CD14-positive monocyte (primary cell): ENCODE measurements at regions not wholly inside any gene's neighbourhood (a gene's known extent, or its start where the extent isn't known, plus 50 kb on each side); places are given as distances from the start of the nearest gene placed in this dataset.

ENCODE experiments used
- DNase-seq, 3 donors: peaks; one replicate each; pipeline ENCODE4 v3.0.0-alpha.2; 2011 to 2022
- H2AFZ ChIP-seq: 2 replicates; pipeline ENCODE4 v1.6.0; 2012; ENCODE audit warnings: mild to moderate bottlenecking, low read depth, low read length, inconsistent platforms; ENCODE audit not compliant: insufficient read depth, poor library complexity, severe bottlenecking
- H3K27ac ChIP-seq, 2 donors: 1 replicate in 1 of 2; 2 replicates in 1 of 2; pipeline ENCODE4 v1.5.1; 2012 to 2013; ENCODE audit warnings: low read length in 2 of 2, control low read depth in 1 of 2, inconsistent platforms in 1 of 2, low read depth in 1 of 2, mild to moderate bottlenecking in 1 of 2
- H3K27me3 ChIP-seq, 2 donors: one replicate each; pipeline versions ENCODE4 v1.6.0 to v1.6.1; 2011 to 2013; ENCODE audit warnings: low read length in 2 of 2; ENCODE audit not compliant: control insufficient read depth in 2 of 2, insufficient read depth in 2 of 2
- H3K36me3 ChIP-seq, 2 donors: replicated peaks in 1 of 2; 1 replicate in 1 of 2; 2 replicates in 1 of 2; pipeline versions ENCODE4 v1.5.1 to v1.6.1; 2012 to 2013; ENCODE audit warnings: low read length in 2 of 2, control low read depth in 1 of 2, inconsistent platforms in 1 of 2, mild to moderate bottlenecking in 1 of 2; ENCODE audit not compliant: insufficient read depth in 2 of 2, control insufficient read depth in 1 of 2
- H3K4me1 ChIP-seq, 2 donors: 1 replicate in 1 of 2; 2 replicates in 1 of 2; pipeline versions ENCODE4 v1.5.1 to v1.6.1; 2012 to 2013; ENCODE audit warnings: low read length in 2 of 2, control low read depth in 1 of 2, inconsistent platforms in 1 of 2, mild to moderate bottlenecking in 1 of 2, moderate library complexity in 1 of 2; ENCODE audit not compliant: insufficient read depth in 2 of 2, control insufficient read depth in 1 of 2
- H3K4me2 ChIP-seq: replicated peaks from 2 replicates; pipeline ENCODE3; 2012; ENCODE audit warnings: low read length, moderate library complexity, mild to moderate bottlenecking; ENCODE audit not compliant: poor library complexity, severe bottlenecking; ENCODE audit errors: extremely low read depth
- H3K4me3 ChIP-seq, 3 experiments: fragments of 200-600 bp in 1 of 3; sonication (generic) in 1 of 3; replicated peaks in 1 of 3; 1 replicate in 2 of 3; 2 replicates in 1 of 3; pipeline ENCODE4 v1.5.1; 2011 to 2013; ENCODE audit warnings: low read length in 3 of 3, mild to moderate bottlenecking in 3 of 3, control low read depth in 2 of 3, low read depth in 2 of 3, inconsistent platforms in 1 of 3, moderate library complexity in 1 of 3
- H3K79me2 ChIP-seq: 2 replicates; pipeline ENCODE4 v1.6.0; 2012; ENCODE audit warnings: mild to moderate bottlenecking, control low read depth, inconsistent platforms, low read length, moderate library complexity; ENCODE audit not compliant: insufficient read depth
- H3K9ac ChIP-seq: 2 replicates; pipeline ENCODE4 v1.6.0; 2017; ENCODE audit warnings: low read length, mild to moderate bottlenecking; ENCODE audit not compliant: insufficient read depth, poor library complexity, severe bottlenecking
- H3K9me3 ChIP-seq, 2 donors: replicated peaks in 1 of 2; 1 replicate in 1 of 2; 2 replicates in 1 of 2; pipeline versions ENCODE4 v1.5.1 to v1.6.1; 2012 to 2013; ENCODE audit warnings: low read length in 2 of 2, control low read depth in 1 of 2; ENCODE audit not compliant: control insufficient read depth in 1 of 2, insufficient read depth in 1 of 2
- H4K20me1 ChIP-seq: 2 replicates; pipeline ENCODE4 v1.6.0; 2012; ENCODE audit warnings: mild to moderate bottlenecking, low read length, control low read depth, moderate library complexity; ENCODE audit not compliant: insufficient read depth
- H3K27ac Mint-ChIP-seq, 7 donors: one replicate each; pipeline ENCODE4 v1.8.0; 2020; ENCODE audit warnings: mild to moderate bottlenecking in 7 of 7, mixed read lengths in 7 of 7, moderate library complexity in 6 of 7, inconsistent platforms in 2 of 7
- H3K27me3 Mint-ChIP-seq, 3 donors: one replicate each; pipeline ENCODE4 v1.8.0; 2021 to 2022; ENCODE audit warnings: low read depth in 3 of 3, mild to moderate bottlenecking in 3 of 3, mixed read lengths in 3 of 3, moderate library complexity in 3 of 3, inconsistent platforms in 1 of 3
- H3K36me3 Mint-ChIP-seq, 2 donors: one replicate each; pipeline ENCODE4 v1.8.0; 2020; ENCODE audit warnings: mixed read lengths in 2 of 2, inconsistent platforms in 1 of 2, mild to moderate bottlenecking in 1 of 2
- H3K4me1 Mint-ChIP-seq: one replicate; pipeline ENCODE4 v1.8.0; 2020; ENCODE audit warnings: mild to moderate bottlenecking, mixed read lengths
- H3K4me3 Mint-ChIP-seq, 2 donors: one replicate each; pipeline ENCODE4 v1.8.0; 2020; ENCODE audit warnings: mild to moderate bottlenecking in 2 of 2, mixed read lengths in 2 of 2, moderate library complexity in 1 of 2
- H3K9me3 Mint-ChIP-seq, 7 donors: one replicate each; pipeline ENCODE4 v1.8.0; 2020 to 2022; ENCODE audit warnings: mixed read lengths in 7 of 7, mild to moderate bottlenecking in 6 of 7, moderate library complexity in 6 of 7, inconsistent platforms in 2 of 7
- CTCF ChIP-seq: fragments of 200-600 bp; IDR thresholded peaks from one replicate; pipeline ENCODE4 v1.8.0; 2022; ENCODE audit warnings: antibody characterized with exemption, mild to moderate bottlenecking
- WGBS: methylation state at CpG from one replicate; pipeline ENCODE4 v1.1.5; 2013; ENCODE audit warnings: missing lambda C conversion rate; ENCODE audit not compliant: insufficient coverage; 5-methylcytosine and 5-hydroxymethylcytosine counted together
- intact Hi-C, 2 donors: fragments of 100-400 bp; cut with micrococcal nuclease; formaldehyde crosslinking; loops; one replicate each; pipeline versions ENCODE4 v1.15.0 to v1.15.1; 2023

GRCh38 chr18:66329716-66330115 lies 274.2 kb downstream of the CDH19 start:
- intact Hi-C loops: no loop called here
- peaks cover 0 to 1% (median 0%) of the 10 kb centered on the region in 3 donors for H3K27me3 Mint-ChIP-seq

GRCh38 chr18:66328296-66328878 lies 275.5 kb downstream of the CDH19 start:
- Histone ChIP-seq H2AFZ (no peak overlapping the region), H3K4me3 (no peak overlapping the region), H3K36me3 (no peaks in the 10 kb centered on the region), H3K4me2 (no peak overlapping the region), H3K79me2 (no peaks in the 10 kb centered on the region), H3K9me3 (no peaks in the 10 kb centered on the region), H4K20me1 (no peaks in the 10 kb centered on the region), H3K27me3 (no peaks in the 10 kb centered on the region), H3K27ac (no peak overlapping the region), H3K9ac (no peak overlapping the region), H3K4me1 (no peaks in the 10 kb centered on the region)
- intact Hi-C loops: no loop called here
- peaks cover 0 to 1% (median 0%) of the 10 kb centered on the region in 3 donors for H3K27me3 Mint-ChIP-seq
- no peak for TF ChIP-seq CTCF
- peaks cover 0 to 2% (median 0%) of the 10 kb centered on the region in 7 donors for H3K9me3 Mint-ChIP-seq
- H3K4me3 Mint-ChIP-seq: no peak overlapping the region
- no peaks in the 10 kb centered on the region for H3K4me1 Mint-ChIP-seq
- H3K36me3 Mint-ChIP-seq: no peaks in the 10 kb centered on the region
- no peak for DNase-seq
- H3K27ac Mint-ChIP-seq: no peak overlapping the region
- no CpG with 5 or more reads among the region's 4 CpGs for WGBS

More at GRCh38 chr18:66329716-66330115, 274.2 kb downstream of the CDH19 start:
- Histone ChIP-seq H4K20me1 (no peaks in the 10 kb centered on the region), H2AFZ (no peak overlapping the region), H3K4me2 (no peak overlapping the region), H3K9ac (no peak overlapping the region), H3K27me3 (no peaks in the 10 kb centered on the region), H3K79me2 (no peaks in the 10 kb centered on the region), H3K9me3 (no peaks in the 10 kb centered on the region), H3K4me1 (no peaks in the 10 kb centered on the region), H3K4me3 (no peak overlapping the region), H3K36me3 (no peaks in the 10 kb centered on the region), H3K27ac (no peak overlapping the region)
- TF ChIP-seq CTCF: no peak
- WGBS: no CpG with 5 or more reads among the region's 1 CpG
- DNase-seq: no peak
- Mint-ChIP-seq H3K27ac (no peak overlapping the region), H3K4me1 (no peaks in the 10 kb centered on the region), H3K36me3 (no peaks in the 10 kb centered on the region), H3K4me3 (no peak overlapping the region), H3K9me3 (peaks cover 0 to 2% (median 0%) of the 10 kb centered on the region in 7 donors)
